ENCODE measurements at regions not wholly inside any gene's neighbourhood (a gene's known extent, or its start where the extent isn't known, plus 50 kb on each side); places are given as distances from the start of the nearest gene placed in this dataset.
A peak's percentile ranks its signal among the peaks of the same experiment; 100 is the strongest.
"Not testable (repeated sequence)": the region's sequence is repeated elsewhere in the genome, so short reads cannot be mapped to it uniquely, and the experiment has no call there.

- DNase-seq (ENCODE audit: low read depth): peak; percentile 53
These were observed 923.8 kb upstream of the CDH9 start for GRCh38 chr5:27962198-27962597.

GRCh38 chr5:27947088-27947487 lies 908.7 kb upstream of the CDH9 start:
- no peak for DNase-seq (ENCODE audit: low read depth)

DNA sequence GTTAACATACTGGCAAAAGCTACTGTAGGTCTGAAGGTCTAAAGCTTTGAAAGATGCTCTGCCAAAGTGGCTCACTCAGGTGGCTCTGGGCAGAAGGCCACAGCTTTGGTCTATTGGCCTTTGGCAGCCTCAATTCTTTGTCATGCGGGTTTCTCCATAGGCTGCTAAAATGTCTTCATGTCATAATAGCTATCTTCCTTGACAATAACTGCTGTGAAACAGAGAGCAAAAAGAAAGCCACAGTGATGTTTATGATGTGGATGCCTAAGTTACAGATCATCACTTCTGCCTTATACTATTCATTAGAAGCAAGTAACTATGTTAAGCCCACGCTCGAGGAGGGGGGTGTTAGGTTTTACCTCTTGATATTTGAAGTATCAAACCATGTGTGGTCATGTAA lies 906.1 kb upstream of the CDH9 start:
- DNase-seq (ENCODE audit: low read depth): peak; percentile 26

- DNase-seq (ENCODE audit: low read depth): no peak
These were observed 900.6 kb upstream of the CDH9 start for GRCh38 chr5:27938989-27939388.

DNA sequence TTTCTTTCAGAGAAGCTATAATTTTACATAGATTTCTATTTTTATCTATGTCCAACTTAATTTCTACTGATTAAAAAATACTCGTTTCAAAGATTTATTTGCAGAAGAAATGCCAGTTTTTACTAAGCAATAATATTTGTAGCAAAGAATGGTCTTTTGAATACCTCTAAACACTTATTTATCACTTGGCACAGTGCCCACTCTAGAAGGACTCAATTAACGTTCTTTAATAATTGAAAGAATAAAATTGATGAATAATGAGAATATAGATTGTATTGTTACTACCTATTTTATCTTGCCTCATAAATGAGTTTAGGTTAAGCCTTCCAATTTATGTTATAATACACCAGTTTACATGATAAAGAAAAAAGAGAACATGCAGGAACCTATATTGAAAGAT lies 889.7 kb upstream of the CDH9 start:
- no peak for DNase-seq (ENCODE audit: low read depth)

GRCh38 chr5:27911216-27911615 lies 872.8 kb upstream of the CDH9 start:
- no peak for DNase-seq (ENCODE audit: low read depth)

DNA sequence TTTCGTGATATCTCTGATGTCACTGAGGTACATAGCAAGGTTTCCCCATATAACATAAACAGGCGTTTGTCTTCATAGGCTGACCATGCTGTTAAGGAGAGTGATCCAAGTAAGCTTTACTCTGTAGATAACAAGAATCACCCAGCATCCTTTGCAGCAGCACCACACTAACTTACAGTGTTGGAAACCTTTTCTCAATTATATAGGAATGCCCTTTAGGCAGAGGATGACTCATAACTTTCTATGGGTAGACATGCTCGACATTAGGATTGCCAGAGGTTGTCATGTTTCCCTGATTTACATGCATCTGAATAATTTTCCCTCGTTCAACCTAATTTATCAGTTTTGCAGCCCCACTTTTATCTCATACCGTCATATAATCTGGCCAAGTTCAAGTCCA lies 870.0 kb upstream of the CDH9 start:
- no peak for DNase-seq (ENCODE audit: low read depth)

DNA sequence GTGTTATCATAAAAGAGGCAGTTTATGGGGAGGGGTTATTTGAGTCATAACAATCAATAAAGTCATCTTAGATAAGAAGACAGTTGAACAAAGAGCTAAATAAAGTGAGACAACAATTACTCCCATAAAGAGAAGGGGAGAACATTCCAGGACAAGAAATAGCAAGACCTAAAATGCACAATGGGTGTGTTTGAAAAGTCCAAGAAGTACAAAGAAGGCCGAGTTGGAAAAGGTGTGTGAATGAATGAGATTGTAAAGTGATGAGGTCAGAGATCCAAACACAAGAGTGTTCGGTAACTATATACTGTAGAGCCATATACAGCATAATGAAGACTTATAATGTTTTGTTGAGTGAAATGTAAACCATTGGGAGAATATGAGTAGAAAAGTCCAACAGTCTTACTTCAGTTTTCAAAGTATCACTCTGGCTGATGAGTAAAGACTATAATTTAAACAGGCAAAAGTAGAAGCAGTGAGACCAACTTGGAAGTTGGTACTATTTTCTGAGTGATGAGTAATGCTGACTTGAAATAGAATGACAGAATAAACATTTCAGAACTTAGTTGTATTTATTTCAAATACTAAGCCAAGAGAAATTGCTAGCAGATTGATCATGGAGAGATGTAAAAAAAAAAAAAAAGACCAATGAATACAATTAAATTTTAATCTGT lies 868.7 kb upstream of the CDH9 start:
- peak; percentile 8 for DNase-seq (ENCODE audit: low read depth)

DNA sequence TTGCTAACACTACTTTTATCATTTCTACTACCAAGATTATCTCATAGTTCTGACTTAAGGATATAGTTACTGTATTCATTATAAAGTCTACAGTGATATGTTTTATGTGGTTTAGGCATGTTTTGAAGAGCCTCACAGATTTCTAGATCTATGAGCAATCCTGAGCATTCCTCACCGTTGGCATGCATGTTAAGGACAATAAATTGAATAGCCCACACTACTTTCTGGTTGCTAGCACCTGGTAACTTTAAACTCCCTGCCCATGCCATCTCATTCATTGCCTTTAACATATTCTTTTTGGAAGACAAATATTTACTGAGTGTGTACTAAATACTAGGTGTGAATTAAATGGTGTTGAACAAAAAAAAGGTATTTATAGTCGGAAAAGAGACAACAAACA lies 868.1 kb upstream of the CDH9 start:
- DNase-seq (ENCODE audit: low read depth): no peak

DNA sequence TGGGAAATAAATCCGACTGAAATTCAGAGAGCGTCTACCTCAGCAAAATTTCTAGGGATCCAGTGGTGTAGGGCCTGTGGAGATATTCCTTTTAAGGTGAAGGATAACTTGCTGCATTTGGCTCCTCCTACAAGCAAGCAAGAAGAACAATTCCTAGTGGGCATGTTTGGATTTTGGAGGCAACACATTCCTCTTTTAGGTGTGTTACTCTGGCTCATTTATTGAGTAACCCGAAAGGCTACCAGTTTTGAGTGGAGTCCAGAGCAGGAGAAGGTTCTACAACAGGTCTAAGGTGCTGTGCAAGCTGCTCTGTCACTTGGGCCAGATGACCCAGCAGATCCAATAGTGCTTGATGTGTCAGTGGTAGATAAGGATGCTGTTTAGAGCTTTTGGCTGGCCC lies 862.4 kb upstream of the CDH9 start:
- no peak for DNase-seq (ENCODE audit: low read depth)

DNA sequence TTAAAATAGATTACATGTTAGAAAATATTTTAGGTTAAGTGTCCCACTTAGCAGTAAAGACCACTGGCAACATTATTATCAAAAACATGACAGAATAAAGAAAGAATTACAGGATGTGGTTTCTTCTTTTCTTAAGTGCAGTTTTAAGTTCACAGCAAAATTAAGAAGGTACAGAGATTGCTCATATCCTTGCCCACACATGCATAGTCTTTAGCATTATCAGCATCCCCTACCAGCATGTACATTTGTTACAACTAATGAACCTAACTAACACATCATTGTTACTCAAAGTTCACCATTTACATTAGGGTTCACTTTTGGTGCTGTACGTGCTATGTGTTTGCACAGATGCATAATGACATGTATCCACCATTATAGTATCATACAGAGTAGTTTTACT lies 837.7 kb upstream of the CDH9 start:
- DNase-seq (ENCODE audit: low read depth): peak; percentile 38

GRCh38 chr5:27875148-27875547 lies 836.8 kb upstream of the CDH9 start:
- no peak for DNase-seq (ENCODE audit: low read depth)

- no peak for DNase-seq (ENCODE audit: low read depth)
These were observed 829.9 kb upstream of the CDH9 start for GRCh38 chr5:27868292-27868691.

GRCh38 chr5:27855491-27855890 lies 817.1 kb upstream of the CDH9 start:
- DNase-seq (ENCODE audit: low read depth): no peak

GRCh38 chr5:27854243-27854852 lies 816.0 kb upstream of the CDH9 start:
- DNase-seq (ENCODE audit: low read depth): no peak

- no peak for DNase-seq (ENCODE audit: low read depth)
These were observed 806.9 kb upstream of the CDH9 start for GRCh38 chr5:27845248-27845647.

- DNase-seq (ENCODE audit: low read depth): not testable (repeated sequence)
These were observed 798.3 kb upstream of the CDH9 start for GRCh38 chr5:27836704-27837103.

DNA sequence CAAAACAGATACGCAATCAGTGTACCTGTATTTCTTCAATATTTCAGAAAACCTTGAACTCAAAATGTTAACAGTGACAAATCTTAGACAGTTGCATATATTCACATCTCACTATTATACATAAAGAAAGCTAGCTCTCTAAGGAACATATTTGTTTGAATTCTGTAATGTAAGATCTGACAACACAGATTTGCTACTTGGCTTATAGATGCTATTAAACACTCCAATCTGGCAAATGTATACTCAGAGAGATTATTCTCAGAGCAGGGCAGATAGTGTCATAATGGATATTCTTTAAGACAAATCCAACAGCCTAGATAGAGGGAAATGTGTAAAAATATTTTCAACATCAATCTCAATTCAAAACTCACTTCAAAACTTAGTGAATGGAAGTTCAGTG lies 794.5 kb upstream of the CDH9 start:
- no peak for DNase-seq (ENCODE audit: low read depth)

- peak; percentile 81 for DNase-seq (ENCODE audit: low read depth)
These were observed 792.2 kb upstream of the CDH9 start for GRCh38 chr5:27830546-27830945.

DNA sequence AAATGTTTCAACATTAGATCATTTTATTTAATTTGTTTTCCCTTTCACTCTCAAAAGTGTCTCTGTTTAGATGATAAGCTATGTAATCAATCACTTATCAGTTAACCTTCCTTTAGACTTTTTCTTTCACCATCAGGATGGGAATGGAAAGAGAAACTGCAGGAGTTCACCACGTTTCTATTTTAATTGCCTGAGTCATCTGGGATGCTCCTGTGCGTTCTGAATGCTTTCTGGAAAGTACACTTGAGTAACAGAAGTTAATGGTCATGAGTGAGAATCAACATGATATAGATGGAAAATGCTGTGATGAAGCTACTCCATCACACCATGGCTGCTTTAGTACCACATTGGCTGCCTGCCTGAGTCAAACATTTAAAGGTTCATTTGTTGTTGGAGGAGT lies 783.3 kb upstream of the CDH9 start:
- DNase-seq (ENCODE audit: low read depth): peak; percentile 41

- no peak for DNase-seq (ENCODE audit: low read depth)
These were observed 780.5 kb upstream of the CDH9 start for GRCh38 chr5:27818888-27819287.

- DNase-seq (ENCODE audit: low read depth): no peak
These were observed 776.6 kb upstream of the CDH9 start for GRCh38 chr5:27814983-27815382.

- no peak for DNase-seq (ENCODE audit: low read depth)
These were observed 775.9 kb upstream of the CDH9 start for GRCh38 chr5:27814286-27814685.

DNA sequence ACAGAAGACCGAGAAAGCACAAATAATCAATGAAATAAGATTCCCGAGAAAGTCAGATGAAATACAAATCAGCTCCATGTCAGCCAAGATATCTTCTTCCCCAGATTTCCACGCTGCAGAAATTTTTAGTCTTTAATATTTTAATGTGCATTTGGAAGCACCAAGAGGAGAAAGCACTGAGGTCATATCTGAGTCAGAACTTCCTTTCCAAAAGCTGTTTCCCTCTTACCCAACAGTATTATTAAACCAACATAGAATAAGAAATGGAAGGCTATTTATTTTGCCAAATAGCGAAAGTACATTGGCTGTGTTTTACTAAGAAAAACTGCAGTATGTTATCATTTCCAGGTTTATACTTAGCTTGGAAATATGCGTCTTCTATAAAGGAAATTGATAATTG lies 772.1 kb upstream of the CDH9 start:
- DNase-seq (ENCODE audit: low read depth): peak; percentile 58
